ENCODE measurements at regions not wholly inside any gene's neighbourhood (a gene's known extent, or its start where the extent isn't known, plus 50 kb on each side); places are given as distances from the start of the nearest gene placed in this dataset.

DNA sequence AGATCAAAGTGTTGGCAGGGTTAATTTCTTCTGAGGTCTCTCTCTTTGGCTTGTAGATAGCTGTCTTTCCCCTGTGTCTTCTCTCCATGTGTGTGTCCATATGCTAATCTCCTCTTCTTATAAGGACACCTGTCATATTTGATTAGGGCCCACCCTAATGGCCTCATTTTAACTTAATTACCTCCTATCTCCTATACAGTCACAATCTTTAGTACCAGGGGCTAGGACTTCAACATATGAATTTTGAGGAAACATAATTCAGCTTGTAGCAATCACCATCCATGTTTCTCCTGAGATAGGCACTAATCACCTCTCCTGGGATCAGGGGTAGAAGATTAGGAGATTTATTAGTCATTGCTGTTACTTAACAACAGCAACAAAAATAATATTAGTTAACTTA, 196.1 kb upstream of the RXFP2 start (continued):
- TF ChIP-seq, protein P1, sequence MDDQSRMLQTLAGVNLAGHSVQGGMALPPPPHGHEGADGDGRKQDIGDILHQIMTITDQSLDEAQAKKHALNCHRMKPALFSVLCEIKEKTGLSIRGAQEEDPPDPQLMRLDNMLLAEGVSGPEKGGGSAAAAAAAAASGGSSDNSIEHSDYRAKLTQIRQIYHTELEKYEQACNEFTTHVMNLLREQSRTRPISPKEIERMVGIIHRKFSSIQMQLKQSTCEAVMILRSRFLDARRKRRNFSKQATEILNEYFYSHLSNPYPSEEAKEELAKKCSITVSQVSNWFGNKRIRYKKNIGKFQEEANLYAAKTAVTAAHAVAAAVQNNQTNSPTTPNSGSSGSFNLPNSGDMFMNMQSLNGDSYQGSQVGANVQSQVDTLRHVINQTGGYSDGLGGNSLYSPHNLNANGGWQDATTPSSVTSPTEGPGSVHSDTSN (IDR thresholded peaks at IDR 0.05; ENCODE audit: insufficient replicate concordance, low read depth, low read length) = no peak

GRCh38 chr13:31545616-31546015, 193.7 kb upstream of the RXFP2 start:
- H3K4me3 ChIP-seq = no peak overlapping the region
- H3K4me1 ChIP-seq (ENCODE audit: control insufficient read depth, insufficient read depth, low read length) = no peaks in the 10 kb centered on the region
- intact Hi-C loops (cut with micrococcal nuclease; ENCODE audit: unreplicated experiment) = no loop called here
- H3K4me2 ChIP-seq (ENCODE audit: control insufficient read depth, insufficient read depth) = no peak overlapping the region
- in situ Hi-C loops (cut with MboI) = no loop called here
- H3K9ac ChIP-seq (ENCODE audit: control insufficient read depth, insufficient read depth, low read length) = no peak overlapping the region
- no peak overlapping the region for H2AFZ ChIP-seq (ENCODE audit: control insufficient read depth, low read depth, low read length)
- 16% methylated on average over 3 of the region's 3 CpGs for WGBS (ENCODE audit: insufficient coverage, insufficient replicate concordance, low lambda C conversion rate, missing lambda C conversion rate)
- no peaks in the 10 kb centered on the region for H3K9me3 ChIP-seq (replicated peaks; ENCODE audit: control insufficient read depth, insufficient read depth, low read length)
- ChIA-PET SMC1A (ENCODE audit: uncharacterized antibody, unreplicated experiment) (no interaction called here), RAD21 (ENCODE audit: unreplicated experiment) (no interaction called here), POLR2A (no interaction called here), CTCF (no interaction called here)
- no peak overlapping the region for H3K27ac ChIP-seq (ENCODE audit: control insufficient read depth, insufficient read depth)
- BruUV-seq (replicated peaks) = no TSS peak
- no peaks in the 10 kb centered on the region for H3K79me2 ChIP-seq (ENCODE audit: control insufficient read depth, insufficient read depth, low read length)
- ATAC-seq = no peak
- H4K20me1 ChIP-seq (ENCODE audit: control insufficient read depth, insufficient read depth) = no peaks in the 10 kb centered on the region
- DNase-seq (ENCODE audit: low read depth, low spot score) = no peak
- H3K27me3 ChIP-seq (replicated peaks in 1 of 2; ENCODE audit: control insufficient read depth in 2 of 2, insufficient read depth in 2 of 2, low read length in 1 of 2) = no peaks in the 10 kb centered on the region
- FAIRE-seq = no peak
- no peaks in the 10 kb centered on the region for H3K36me3 ChIP-seq (ENCODE audit: control insufficient read depth in 2 of 2, insufficient read depth in 2 of 2, low read length in 1 of 2)
- no peak for TF ChIP-seq SUPT20H (IDR thresholded peaks at IDR 0.05; ENCODE audit: borderline replicate concordance, control insufficient read depth, low read depth, low read length)
- no peak for TF ChIP-seq IKZF2 (IDR thresholded peaks at IDR 0.05)
- TF ChIP-seq FOXM1 (IDR thresholded peaks at IDR 0.05; ENCODE audit: low read depth, low read length) = no peak
- no peak for TF ChIP-seq ZBTB33 (IDR thresholded peaks at IDR 0.05)
- TF ChIP-seq TCF7 (IDR thresholded peaks at IDR 0.05; ENCODE audit: borderline replicate concordance) = no peak

All from GM12878 (cell line).